GM21737 (cell line): ENCODE measurements at regions not wholly inside any gene's neighbourhood (a gene's known extent, or its start where the extent isn't known, plus 50 kb on each side); places are given as distances from the start of the nearest gene placed in this dataset.
"Not testable (repeated sequence)": the region's sequence is repeated elsewhere in the genome, so short reads cannot be mapped to it uniquely, and the experiment has no call there.

Experiments used
- ATAC-seq: cut with Tn5 transposase; IDR thresholded peaks from one replicate; pipeline ENCODE4 v1.9.1; 2021; ENCODE audit warnings: mild to moderate bottlenecking, moderate library complexity; ENCODE audit not compliant: unreplicated experiment

DNA sequence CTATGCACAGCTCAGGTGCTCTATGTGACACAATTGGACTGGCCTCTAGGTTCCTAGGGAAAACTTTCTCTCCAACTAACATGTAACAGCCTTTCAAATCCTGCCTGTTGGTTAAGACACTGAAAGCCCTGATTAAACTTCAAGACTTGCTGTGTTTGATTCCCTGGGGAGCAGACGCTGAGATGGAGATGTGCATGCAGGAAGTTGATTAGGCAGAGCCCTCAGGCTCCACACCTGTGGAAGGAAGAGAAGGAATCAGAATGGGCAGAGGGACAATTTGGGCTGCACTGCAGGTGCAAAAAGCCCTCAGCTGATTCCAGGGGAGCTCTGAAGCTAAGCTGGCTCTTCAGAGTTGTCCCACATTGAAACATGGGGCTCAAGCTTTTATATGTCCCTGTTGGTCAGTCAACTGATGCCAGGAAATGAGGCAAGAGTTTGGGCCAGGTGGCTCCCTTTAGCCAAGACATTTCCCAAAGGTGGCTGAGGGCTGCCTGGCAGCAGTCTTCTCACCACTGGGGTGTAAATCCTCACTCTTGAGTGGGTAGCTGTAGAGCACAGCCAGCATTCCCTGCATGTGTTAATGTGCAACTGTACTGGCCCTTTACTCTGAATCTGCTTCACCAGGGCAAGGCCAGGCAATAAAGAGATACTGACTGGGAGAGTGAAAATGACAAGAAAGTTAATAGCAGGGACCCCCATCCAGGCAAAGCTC is 199.5 kb upstream of the DDX18 start:
- ATAC-seq, result no peak

DNA sequence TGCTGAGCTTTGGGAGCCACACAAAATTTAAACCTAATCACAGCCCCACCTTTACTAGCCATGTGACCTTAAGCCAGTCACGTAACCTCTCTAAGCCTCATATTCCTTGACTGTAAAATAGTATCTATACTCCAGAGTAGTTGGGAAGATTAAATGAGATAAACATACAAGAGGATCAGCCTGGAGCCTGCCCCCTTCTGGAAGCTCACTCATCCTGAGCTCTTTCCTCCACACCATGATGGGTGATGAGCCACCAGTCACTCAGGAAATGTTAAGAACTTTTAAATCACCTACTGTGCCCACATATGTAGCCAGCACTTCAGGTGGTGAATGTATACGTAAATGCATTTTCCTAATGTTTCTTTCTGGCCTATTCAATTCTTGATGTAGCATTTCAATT is 195.9 kb upstream of the DDX18 start:
- ATAC-seq, result no peak

- ATAC-seq, result no peak
Observed at GRCh38 chr2:117621326-117621725, 193.2 kb upstream of the DDX18 start.

DNA sequence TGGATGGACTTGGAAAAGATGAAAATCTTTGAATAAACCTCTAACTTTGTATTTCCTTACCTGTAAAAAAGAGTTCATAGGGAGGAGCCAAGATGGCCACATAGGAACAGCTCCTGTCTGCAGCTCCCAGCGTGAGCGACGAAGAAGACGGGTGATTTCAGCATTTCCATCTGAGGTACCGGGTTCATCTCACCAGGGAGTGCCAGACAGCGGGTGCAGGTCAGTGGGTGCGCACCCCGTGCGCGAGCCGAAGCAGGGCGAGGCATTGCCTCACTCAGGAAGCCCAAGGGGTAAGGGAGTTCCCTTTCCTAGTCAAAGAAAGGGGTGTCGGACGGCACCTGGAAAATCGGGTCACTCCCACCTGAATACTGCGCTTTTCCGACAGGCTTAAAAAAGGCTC is 191.3 kb upstream of the DDX18 start:
- not testable (repeated sequence) for ATAC-seq

GRCh38 chr2:117631152-117631945 is 183.1 kb upstream of the DDX18 start:
- ATAC-seq, result no peak

- ATAC-seq, result no peak
Observed at GRCh38 chr2:117635481-117635880, 179.0 kb upstream of the DDX18 start.

GRCh38 chr2:117639401-117639800 is 175.1 kb upstream of the DDX18 start:
- ATAC-seq, result no peak

GRCh38 chr2:117644403-117644802 is 170.1 kb upstream of the DDX18 start:
- ATAC-seq, result no peak

- no peak for ATAC-seq
Observed at GRCh38 chr2:117645458-117645857, 169.0 kb upstream of the DDX18 start.

- ATAC-seq, result no peak
Observed at GRCh38 chr2:117646099-117646498, 168.4 kb upstream of the DDX18 start.

GRCh38 chr2:117646872-117647271 is 167.6 kb upstream of the DDX18 start:
- ATAC-seq, result no peak

DNA sequence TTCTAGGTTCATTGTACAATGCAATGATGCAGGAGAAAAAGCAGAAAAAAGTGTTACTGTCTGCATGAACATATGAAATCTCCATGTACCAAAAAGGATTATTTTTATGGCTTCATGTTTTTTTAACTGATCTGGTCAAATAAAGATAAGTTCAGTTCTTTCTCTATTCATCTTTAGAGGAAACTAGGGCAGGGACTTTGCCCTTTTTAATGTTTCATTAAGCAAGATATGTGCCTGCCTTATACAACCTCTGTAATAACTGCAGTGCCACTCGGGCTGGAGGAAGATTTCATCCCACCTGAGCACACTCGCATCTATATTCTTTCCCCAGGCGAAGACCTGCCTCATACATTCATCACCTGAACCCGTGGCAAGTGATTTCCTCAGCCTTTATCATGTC is 157.9 kb upstream of the DDX18 start:
- no peak for ATAC-seq

GRCh38 chr2:117661619-117662018 is 152.9 kb upstream of the DDX18 start:
- no peak for ATAC-seq

GRCh38 chr2:117674172-117674571 is 140.3 kb upstream of the DDX18 start:
- no peak for ATAC-seq

DNA sequence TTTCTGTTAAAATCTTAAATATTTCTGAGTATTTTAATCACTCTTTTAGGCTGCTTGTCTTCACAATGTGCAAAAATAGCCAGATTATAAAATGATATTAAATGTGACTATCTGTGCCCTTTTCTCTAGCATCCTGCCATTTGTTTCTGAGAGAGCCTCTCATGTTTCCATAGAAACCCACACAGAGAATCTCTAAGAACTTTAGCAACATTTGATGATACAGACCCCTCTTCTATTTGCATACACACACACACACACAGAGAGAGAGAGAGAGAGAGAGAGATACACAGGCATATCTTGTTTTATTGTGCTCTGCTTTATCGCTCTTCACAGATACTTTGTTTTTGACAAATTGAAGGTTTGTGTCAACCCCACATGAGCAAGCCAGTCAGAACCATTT is 134.5 kb upstream of the DDX18 start:
- no peak for ATAC-seq

DNA sequence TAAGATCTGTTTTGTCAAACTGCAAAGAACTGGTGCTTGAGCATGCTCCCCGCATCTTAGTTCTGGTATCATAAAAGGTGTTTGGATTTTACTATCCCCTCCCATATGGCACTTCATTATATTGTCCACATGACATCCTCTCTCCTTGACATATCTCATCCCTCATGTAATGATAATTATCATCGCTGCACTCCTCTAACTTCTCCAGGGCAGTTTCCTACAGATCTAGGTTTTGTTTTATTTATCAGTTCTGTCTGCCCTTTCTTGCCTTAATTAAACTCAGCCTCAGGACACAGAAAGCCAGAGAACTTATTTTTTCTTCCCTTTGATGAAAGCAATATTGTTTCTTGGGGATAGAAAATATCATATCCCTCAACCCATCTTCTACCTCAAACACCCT is 129.6 kb upstream of the DDX18 start:
- no peak for ATAC-seq

DNA sequence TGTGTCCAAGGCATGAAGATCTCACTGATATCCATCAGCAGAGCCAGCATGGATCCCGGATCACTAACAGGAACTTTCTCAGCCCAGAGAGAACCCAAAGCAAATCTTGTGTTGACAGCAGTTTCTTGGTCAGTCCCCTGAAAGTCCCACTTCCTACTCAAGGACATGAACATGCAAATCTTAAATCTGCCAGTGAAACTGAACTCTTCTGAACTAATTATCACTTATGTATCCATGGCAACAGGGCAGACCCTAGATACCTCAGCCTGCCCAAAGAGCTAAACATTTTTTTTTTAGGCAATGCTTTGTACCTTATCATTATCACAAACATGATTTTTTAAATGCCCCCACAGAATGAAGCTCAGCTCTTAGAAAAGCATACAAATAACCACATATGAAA is 127.8 kb upstream of the DDX18 start:
- peak; percentile 94 for ATAC-seq

DNA sequence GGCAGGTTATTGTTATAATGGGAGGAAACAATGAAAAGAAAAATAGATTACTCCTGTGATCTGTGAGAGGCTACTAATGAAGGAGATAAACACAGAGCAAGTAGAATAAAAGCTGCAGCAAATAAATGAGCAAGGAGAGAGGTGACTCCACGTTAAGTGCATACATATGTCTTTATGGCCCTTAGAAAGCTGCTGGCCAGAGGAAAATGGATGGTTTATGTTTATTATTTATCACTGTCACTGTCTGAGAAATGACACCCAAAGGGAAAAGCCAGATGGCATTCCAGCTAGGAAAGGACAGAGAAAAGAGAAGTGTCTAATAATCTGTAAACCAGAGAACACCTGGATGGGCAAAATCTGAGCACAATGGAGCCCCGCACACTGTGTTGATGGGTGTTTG is 122.9 kb upstream of the DDX18 start:
- ATAC-seq, result no peak

GRCh38 chr2:117692001-117692763 is 122.3 kb upstream of the DDX18 start:
- ATAC-seq, result no peak

GRCh38 chr2:117693154-117693553 is 121.3 kb upstream of the DDX18 start:
- ATAC-seq, result no peak

DNA sequence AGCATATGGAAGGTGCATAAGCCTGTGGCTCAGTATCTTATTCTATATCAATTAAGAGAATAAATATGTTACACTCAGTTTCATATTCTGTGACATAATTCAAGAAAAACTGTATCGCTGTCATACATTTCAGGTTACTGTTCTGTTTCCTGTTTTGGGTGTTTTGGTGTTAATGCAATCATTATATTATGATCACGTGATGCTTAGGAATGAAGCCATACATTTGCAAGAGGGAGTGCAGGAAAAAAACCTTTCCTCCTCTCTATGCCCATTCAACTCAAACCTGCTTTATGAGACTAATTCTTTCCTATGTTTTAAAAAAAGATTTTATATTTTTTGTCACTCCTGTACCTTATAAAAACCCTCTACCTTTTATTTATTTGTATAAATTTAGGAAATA is 120.8 kb upstream of the DDX18 start:
- ATAC-seq, result no peak

GRCh38 chr2:117698287-117698686 is 116.2 kb upstream of the DDX18 start:
- no peak for ATAC-seq
